ENCODE measurements at regions not wholly inside any gene's neighbourhood (a gene's known extent, or its start where the extent isn't known, plus 50 kb on each side); places are given as distances from the start of the nearest gene placed in this dataset.

DNA sequence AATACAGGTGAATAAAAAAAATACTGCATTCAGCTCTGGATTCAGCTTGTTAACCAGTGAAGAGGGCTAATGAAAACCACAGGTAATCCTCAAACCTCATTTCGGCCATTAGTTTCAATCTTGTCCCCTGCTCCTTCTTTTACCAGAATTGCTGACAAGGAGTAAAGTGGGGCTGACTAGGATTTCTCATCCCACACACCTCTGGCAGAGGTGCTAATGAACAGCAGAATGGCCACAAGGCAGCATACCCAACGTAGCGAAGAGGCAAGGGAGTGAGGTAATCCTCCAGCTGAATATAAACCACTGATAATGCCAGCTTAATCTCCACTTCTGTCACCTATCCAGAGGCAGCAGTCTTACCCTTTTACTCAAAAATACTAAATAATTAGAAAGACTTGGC, 248.8 kb upstream of the CDIN1 start:
- TF ChIP-seq CTCF (IDR thresholded peaks at IDR 0.05) (no peak), EZH2 (IDR thresholded peaks at IDR 0.05; ENCODE audit: borderline replicate concordance, insufficient read depth, low read depth, low read length, poor library complexity, severe bottlenecking) (no peak)
